DMS79 treated with DMSO at 0.1 percent for 48 hours (cell line): ENCODE measurements at regions not wholly inside any gene's neighbourhood (a gene's known extent, or its start where the extent isn't known, plus 50 kb on each side); places are given as distances from the start of the nearest gene placed in this dataset.
A peak's percentile ranks its signal among the peaks of the same experiment; 100 is the strongest.

Experiments used
- DNase-seq: peaks from one replicate; lab custom pipeline; 2025; lab: John Stamatoyannopoulos, UW

GRCh38 chr5:172569861-172570558, 71.1 kb upstream of the NEURL1B start:
- peak; percentile 2 for DNase-seq

DNA sequence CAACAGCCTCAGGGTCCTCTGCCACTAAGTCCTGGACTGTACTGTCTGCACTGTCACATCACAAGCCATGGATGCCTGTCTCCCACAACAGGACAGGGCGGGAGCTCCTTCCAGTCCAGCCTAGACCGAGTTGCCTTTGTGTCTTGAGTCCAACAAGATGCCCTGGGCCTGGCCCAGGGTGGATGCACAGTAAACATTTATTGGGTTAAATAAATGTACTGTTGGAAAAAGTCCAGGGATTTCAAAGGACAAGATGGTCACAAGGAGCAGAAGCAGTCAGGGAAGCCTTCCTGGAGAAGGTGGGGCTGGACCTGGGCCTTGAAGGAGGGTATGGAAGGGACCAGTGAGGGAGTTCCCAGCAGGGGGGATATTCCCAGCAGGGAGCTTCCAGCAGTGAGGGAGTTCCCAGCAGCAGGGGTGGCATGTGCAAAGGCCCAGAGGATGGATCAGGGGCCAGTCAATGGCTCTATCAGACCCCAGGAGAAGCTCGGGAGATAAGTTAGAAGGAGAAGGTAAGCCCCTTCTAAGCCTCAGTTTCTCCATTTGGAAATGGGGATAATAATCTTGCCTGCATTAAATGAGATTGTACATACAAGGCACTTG, 72.7 kb upstream of the NEURL1B start:
- no peak for DNase-seq

- DNase-seq = no peak
Observed at GRCh38 chr5:172567843-172568242, 73.2 kb upstream of the NEURL1B start.

GRCh38 chr5:172567294-172567693, 73.8 kb upstream of the NEURL1B start:
- DNase-seq = no peak

GRCh38 chr5:172565931-172566665, 75.0 kb upstream of the NEURL1B start:
- DNase-seq = no peak

DNA sequence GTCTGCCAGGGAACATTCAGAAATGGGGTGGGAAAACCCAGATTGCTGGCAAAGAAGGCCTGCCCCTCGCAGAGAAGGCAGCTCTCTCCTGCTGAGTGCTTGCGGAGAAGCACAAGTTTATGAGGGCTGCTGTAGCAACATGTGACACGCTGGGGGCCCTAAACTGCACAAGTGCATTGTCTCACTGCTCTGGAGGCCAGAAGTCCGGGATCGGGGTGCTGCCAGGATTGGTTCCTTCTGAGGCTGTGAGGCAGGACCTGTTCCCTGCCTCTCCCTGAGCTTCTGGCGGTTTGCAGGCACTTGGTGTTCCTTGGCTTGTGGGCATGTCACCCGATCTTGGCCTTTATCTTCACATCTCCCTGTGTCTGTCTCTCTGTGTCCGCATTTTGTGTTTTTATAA, 75.6 kb upstream of the NEURL1B start:
- peak; percentile 23 for DNase-seq

DNA sequence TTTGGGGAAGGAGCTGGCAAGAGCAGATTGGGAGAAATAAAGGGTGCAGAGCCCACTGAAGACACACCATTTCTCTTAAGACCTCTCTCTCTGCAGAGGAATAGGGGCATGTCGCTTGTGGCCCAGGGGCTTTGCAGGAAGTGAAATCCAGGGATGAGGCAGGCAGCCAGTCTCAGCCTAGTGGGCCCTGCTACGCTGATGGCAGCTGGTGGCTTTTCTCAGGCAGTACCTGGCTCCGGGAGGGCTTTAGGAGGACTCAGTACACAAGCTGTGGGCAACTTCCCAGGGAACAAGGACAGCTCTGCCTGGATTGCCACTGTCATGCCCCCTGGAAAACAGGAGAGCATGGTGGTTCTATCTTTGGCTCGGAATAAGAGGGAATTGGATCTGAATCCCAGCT, 76.2 kb upstream of the NEURL1B start:
- peak; percentile 33 for DNase-seq

- peak; percentile 78 for DNase-seq
Observed at GRCh38 chr5:172564188-172564587, 76.9 kb upstream of the NEURL1B start.

DNA sequence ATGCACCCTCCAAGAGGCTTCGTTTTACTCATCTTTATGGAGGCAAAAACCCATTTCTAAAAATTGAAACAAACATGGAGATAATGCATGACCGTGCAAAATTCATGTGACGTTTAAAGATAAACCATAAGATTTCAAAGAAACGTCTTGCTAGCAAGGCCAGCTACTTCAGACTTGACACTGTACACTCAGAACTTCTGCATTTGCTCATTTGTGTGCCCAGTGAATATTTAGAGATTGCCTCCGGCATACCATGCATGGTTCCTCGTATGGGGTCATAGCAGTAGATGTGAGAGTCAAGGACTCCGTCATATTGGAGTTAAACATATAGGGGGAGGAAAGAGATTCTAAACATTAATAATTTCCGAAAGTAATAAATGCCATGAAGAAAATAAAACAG, 78.6 kb upstream of the NEURL1B start:
- DNase-seq = no peak

- no peak for DNase-seq
Observed at GRCh38 chr5:172561151-172561550, 79.9 kb upstream of the NEURL1B start.

DNA sequence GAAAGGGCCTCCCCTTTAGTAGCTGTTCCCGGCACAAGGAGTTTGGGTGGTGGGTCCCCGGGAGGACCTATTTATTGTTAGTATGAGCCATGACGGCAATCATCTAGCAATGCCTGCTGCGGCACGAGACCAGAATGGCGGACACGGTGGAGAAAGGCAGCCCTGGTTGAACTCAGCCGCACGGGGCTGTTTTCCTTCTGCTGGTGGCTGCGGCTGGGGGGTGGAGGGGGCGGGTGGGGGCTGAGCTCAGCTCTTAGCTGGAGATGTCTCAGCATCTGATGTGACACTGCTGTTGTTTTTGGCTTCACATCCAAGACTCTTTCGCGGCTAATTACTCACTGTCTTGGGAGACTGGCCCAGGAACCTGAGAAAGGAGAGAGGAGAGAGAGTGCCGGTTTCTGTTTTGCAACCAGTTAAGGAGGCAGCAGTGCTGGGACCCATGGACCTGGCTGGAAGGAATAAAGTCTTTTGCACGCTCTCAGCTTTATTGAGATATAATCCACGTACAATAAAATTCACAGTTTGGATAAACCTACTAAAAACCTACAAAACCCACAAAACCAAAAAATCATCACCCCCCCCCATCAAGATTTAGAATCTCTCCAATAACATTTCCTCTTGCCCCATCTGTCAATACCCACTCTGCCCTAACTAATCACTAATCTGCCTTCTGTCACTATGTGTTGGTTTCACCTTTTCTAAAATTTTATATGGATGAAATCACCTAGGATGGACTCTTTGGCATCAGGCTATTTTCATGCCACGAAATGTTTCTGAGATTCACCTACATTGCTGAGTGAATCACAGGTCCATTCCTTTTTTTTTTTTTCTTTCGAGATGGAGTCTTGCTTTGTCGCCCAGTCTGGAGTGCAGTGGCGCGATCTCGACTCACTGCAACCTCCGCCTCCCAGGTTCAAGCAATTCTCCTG, 81.8 kb upstream of the NEURL1B start:
- peak; percentile 47 for DNase-seq

DNA sequence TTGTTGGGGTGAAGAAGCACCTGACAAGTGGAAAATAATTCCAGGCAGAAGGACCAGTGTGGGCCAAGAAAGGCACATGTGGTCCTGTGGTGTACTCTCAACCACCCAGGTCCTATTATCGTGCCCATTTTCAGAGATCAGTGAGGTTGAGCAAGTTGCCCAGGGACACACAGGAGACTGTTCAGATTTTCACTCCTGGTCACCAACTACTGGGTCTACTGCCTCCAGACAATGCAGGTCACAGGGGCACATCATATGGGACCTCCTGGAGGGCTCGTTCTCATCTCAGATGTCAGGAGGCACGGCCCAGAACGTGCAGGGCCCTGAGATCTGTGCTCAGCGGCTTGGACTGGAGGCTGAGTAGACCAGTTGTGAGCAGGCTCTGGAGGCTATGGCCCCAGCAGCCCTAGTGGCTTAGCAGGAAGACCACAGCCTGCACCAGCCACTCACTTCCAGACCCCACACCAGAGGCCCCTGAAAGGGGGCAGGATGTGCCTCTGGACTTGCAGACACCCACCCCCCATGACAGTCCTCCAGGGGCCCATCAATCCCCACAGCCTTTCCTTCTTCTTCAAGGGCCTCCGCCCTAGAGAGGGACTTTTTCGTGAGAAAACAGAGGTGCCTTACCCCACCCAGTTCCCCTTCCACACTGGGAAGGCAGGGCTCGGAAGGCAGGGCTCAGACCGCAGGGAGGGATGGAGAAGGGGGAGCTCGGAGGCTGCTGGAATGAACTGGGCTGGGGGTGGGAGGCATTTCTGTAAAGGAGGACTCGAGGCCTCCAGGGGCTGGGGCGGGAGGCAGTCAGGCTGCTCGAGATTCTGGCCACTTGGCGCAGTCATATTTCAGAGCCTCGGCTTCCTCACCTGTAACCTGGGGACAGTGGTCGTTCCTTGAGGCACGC, 82.7 kb upstream of the NEURL1B start:
- no peak for DNase-seq

GRCh38 chr5:172556971-172557461, 84.0 kb upstream of the NEURL1B start:
- no peak for DNase-seq

GRCh38 chr5:172556262-172556661, 84.8 kb upstream of the NEURL1B start:
- DNase-seq = no peak

GRCh38 chr5:172554562-172554961, 86.5 kb upstream of the NEURL1B start:
- DNase-seq = no peak

GRCh38 chr5:172553903-172554302, 87.2 kb upstream of the NEURL1B start:
- no peak for DNase-seq

GRCh38 chr5:172553167-172553566, 87.9 kb upstream of the NEURL1B start:
- no peak for DNase-seq

GRCh38 chr5:172550996-172551395, 90.1 kb upstream of the NEURL1B start:
- DNase-seq = no peak

DNA sequence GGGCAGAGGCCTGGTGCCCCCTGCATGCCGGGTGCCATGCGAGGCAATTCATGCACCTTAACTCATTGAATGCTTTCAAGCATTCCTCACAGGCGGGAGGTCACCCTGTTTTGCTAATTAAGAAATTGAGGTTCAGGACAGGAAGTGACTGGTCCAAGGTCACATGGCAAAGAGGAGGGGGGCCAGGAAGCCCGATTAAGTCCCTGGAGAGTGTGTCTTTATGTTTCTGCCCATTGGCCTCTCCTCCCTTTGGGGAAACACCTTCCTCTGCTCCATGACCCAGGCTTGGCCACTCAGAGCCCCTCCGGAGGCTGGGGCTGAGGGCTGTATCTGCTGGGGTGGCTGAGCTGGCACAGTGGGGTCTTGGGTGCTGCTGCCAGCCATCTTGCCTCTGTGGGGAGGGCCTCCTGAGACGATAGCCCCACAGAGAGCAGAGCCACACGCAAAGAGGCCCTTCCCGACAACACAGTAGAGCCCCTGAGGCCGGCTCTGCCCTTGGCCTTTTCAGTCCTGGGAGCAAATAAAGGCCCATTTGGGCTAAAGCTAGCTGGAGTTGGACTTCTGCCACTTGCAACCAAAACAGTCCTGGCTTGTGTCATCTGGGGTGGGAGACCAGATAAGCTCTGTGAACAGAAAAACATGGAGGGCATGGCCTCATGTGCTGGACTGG, 90.8 kb upstream of the NEURL1B start:
- DNase-seq = no peak

DNA sequence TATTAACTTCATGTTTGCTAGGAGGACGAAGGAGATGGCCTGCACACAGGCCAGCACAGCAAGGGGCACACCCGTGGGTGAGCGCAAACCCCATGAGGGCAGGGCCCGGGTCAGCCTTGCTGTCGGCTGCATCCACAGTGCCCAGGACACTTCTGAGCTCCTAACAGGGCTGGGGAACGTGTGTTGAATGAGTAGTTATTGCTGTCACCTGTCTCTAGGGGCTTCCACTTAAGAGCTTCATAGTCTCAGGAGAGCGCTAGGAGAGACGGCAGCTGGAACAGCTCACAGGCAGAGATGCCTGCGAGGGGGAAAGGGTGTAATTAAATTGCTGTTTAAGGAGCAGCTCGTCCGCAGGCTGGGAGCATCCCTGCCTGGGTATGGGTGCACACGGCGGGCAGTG, 91.4 kb upstream of the NEURL1B start:
- no peak for DNase-seq
